Lower leg skin (tissue), 3 donors: ENCODE measurements at regions not wholly inside any gene's neighbourhood (a gene's known extent, or its start where the extent isn't known, plus 50 kb on each side); places are given as distances from the start of the nearest gene placed in this dataset.

Source experiments
- CTCF ChIP-seq, 3 donors: fragments of 450-650 bp; IDR thresholded peaks; one replicate each; pipeline ENCODE4 v1.5.1; 2016; ENCODE audit warnings: antibody characterized with exemption in 3 of 3, mild to moderate bottlenecking in 3 of 3, moderate library complexity in 2 of 3
- POLR2A ChIP-seq, 2 donors: fragments of 450-650 bp; IDR thresholded peaks; one replicate each; pipeline ENCODE4 v1.6.1; 2016 to 2017; ENCODE audit warnings: antibody characterized with exemption in 2 of 2, mild to moderate bottlenecking in 1 of 2, moderate library complexity in 1 of 2

- no peak for TF ChIP-seq CTCF (IDR thresholded peaks at IDR 0.05)
- TF ChIP-seq POLR2A (IDR thresholded peaks at IDR 0.05) = no peak
Observed at GRCh38 chr13:66138172-66138811, 1091.8 kb downstream of the PCDH9 start.
